ENCODE measurements at regions not wholly inside any gene's neighbourhood (a gene's known extent, or its start where the extent isn't known, plus 50 kb on each side); places are given as distances from the start of the nearest gene placed in this dataset.
"Not testable (repeated sequence)": the region's sequence is repeated elsewhere in the genome, so short reads cannot be mapped to it uniquely, and the experiment has no call there.

DNA sequence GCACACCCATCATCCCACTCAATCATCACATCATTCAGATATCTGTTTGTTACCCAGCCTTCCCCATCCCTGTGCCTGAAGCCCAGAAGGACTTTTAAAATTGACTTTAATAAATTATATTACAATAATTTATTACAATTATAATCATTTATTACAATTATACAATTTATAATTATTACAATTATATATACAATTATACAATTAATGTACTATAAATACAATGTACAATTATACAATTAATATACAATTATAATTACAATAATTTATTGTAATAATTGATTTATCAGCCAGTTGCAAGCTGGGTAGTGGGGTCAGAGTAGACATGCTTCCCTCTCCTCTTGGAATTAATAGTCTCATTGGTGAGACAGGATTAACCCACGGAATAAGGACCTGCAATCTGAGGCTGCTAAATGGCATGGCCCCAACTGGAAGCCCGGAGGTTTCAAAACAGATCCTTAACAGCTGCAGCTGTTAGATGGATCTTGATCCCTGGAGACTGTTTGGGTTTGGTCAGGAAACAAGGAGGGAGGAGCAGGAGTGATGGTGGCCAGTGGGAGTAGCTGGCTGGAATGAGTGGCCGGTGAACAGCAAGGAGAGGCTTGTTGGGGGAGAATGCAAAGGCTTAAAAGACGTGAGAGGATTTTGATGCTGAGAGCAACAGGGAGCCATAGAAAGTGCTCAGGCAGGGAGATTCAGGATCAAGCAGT, 402.8 kb upstream of the PODXL start:
- no peak for DNase-seq

DNA sequence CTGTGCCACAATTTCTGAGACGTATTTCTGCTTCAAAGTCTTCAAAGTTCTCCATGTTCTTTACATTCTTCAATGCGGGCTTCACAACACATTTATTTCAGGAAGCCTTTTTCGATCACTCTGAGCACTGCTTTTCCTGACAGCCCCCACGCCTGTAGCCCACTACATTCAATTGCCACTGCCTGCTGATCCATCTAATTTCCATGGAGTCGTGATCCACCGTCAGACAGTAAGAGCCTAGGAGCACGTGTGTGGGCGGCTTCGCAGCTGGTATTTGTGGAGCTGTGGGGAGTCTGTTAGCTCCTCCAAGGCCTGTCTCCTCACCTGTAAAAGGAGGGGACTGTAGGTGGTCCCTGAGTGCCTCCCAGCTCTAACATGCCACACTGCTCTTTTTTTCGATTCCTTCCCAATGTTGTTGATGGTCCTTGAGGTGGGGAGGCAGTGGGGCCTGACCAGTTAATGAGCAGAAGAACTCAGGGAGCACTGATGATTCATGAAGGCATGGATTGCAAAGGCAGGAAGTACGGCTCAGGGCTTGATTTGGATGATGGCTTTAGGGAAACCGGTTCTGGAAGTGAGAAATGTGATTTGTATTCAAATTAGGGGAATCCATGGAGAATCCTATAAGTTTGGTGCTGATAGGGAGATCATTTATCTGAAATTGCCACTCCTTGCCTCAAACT, 401.1 kb upstream of the PODXL start:
- no peak for DNase-seq

DNA sequence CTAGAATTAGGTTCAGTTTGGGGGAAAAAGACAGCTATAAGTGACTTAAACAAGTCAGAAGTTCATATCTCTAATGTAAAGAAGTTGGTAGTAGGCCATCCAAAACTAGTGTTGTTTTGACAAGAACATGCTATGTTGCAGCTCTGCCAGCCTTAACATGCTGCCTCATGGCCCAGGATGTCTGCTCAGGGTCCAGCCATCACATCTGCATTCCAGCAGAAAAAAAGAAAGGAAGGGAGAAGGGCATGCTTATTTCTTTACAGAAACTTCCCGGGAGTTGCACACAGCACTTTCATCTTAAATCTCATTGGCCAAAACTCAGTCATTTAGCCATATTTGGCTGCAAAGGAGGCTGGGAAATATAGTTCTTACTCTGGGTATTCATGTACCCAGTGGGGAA, 400.4 kb upstream of the PODXL start:
- DNase-seq = no peak

- no peak for DNase-seq
Observed at GRCh38 chr7:131955679-131956078, 399.3 kb upstream of the PODXL start.

GRCh38 chr7:131953184-131953583, 396.8 kb upstream of the PODXL start:
- no peak for DNase-seq

GRCh38 chr7:131952365-131952764, 395.9 kb upstream of the PODXL start:
- DNase-seq = no peak

DNA sequence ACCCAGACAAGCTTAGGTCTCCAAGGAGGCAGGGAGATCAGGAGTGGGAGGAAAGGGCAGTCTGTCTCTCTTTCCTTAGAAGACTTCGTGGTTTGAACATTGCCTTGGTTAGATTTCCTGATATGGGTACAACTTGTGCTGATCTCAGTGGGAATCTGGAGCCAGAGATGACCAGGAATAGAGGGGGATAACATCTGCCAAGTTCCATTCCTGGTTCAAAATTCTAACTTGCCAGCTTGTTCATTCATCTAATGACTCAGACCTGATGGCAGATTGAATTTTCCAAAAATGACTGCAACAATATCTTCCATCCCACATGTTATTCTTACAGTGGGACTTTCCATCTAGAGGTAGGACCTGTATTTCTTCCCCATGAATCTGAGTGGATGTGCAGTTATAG, 394.3 kb upstream of the PODXL start:
- DNase-seq = peak; percentile 8 to 72

DNA sequence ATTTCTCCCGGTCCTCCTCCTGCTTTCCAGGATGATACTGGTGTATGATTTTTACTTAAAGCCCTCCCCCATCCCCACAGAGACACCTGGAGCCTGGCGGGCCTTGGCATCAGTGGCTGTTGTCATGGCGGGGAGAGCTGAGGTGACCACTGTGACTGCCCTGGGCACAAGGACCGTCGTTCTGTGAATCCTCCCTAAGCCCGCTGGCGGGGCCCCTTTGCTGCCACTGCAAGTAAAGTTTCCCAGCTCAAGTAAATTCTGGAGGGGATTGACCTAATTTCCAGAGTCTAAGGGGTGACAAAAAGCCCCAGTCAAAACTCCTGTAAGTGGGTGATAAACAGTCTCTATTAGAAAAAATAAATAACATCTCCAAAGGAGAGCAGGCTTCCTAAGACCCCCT, 393.2 kb upstream of the PODXL start:
- no peak for DNase-seq

GRCh38 chr7:131948434-131949053, 392.1 kb upstream of the PODXL start:
- no peak for DNase-seq

GRCh38 chr7:131947661-131948060, 391.2 kb upstream of the PODXL start:
- DNase-seq = no peak

DNA sequence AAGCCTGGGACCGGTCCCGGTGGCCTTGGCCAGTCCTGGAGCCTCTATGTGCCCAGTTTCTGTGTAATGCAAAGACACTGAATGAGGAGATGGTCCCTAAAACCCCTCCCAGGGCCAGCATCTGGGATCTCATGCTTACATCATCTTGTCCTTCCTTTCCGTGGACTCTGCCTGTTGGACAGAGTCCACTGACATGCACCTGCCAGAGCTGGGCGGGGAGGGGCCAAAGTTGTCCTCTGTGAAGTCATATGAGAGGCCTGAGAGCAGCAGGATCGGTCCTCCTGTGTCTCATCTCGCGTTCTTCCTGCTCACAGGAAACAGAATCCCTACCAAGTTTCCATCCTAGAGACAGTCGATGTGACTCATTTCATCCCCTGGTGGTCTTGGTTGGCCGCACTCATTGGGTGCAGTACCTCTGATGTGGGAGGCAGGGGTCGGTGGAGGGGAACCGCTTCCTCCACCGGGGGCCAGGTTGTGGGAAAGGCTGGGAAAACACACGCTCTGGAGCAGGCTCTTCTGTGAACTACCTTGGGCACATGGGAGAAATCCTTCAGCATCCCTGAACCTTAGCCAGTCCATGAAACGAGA, 389.6 kb upstream of the PODXL start:
- DNase-seq = no peak

- peak in 1 of 2 experiments; percentile 74 for DNase-seq
Observed at GRCh38 chr7:131945313-131945911, 389.0 kb upstream of the PODXL start.

DNA sequence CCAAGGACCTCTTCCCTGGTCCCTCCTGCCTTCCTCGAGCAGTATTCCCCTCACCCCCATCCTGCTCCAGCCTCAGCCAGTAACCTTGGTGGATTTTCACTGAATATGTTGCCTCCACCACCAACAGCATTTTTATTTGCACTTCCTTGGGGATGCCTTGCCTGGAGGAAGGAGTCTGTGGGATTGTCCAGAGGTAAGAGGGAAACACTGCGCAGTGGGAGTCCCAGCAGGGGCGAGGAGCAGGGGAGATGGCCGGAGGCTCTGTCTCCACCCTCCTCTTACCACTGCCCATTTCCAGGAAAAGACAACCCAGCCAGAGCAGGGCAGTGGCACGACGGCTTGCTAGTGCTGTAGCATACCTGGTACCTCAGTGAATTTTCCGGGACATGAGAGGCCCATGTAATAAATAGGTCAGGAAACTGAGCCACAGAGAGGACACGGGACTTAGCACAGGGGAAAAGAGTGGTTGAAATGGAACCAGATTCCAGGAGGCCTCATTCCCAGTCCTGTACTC, 388.2 kb upstream of the PODXL start:
- no peak for DNase-seq

DNA sequence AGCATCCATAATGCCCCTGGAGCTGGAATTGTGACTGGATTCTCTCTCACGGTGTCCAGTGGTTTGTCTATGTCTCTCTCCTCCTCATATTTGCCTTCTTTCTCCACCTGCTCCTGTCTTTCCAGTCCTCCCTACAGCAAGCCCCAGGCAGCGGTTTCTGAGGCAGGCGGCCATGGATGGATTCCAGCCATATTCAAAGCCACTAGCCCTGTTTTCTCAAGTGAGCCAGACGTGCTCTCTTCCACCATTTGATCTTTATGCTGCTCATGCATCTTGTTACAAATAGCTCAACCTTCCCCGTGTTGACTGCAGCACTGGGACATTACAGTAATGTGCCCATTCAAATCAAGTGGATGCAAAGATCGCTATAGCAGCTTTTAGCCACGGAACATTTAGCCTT, 387.2 kb upstream of the PODXL start:
- DNase-seq = no peak

- DNase-seq = no peak
Observed at GRCh38 chr7:131943211-131943610, 386.8 kb upstream of the PODXL start.

DNA sequence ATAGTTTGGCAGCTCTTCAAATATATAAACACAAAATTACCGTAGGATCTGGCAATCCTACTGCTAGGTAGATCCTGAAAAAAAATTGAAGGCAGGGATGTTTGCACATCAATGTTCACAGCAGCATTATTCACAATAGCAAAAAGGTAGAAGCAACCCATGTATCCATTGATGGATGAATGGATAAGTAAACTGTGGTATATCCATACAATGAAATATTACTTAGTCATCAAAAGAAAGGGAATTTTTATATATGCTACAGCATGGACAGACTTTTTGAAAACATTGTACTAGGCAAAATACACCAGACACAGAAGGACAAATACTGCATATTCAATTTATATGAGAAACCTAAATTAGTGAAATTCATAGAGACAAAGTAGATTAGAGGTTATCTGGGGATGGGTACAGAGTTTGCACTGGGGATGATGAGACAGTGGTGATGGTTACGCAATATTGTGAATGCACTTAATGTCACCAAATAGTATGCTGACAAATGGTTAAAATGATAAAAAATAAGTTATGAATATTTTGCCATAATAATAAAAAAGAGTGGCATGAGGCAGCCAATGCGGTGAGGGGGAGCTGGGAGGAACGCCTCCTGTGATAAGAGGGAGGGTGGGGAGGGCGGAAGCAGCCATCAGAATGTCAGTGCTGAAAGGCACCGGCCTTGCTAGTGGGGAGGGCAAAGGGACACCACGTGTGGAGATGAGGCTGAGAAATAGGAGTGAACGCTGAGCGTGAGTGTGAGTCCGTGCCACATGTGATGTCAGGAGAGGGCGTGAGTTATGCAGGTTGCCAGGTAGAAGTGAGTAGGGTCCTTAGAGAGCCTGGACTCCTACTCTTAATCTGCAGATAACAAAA, 386.1 kb upstream of the PODXL start:
- DNase-seq = no peak

GRCh38 chr7:131941291-131941690, 384.9 kb upstream of the PODXL start:
- no peak for DNase-seq

GRCh38 chr7:131940621-131941165, 384.3 kb upstream of the PODXL start:
- no peak for DNase-seq

GRCh38 chr7:131938788-131939187, 382.4 kb upstream of the PODXL start:
- not testable (repeated sequence) for DNase-seq

DNA sequence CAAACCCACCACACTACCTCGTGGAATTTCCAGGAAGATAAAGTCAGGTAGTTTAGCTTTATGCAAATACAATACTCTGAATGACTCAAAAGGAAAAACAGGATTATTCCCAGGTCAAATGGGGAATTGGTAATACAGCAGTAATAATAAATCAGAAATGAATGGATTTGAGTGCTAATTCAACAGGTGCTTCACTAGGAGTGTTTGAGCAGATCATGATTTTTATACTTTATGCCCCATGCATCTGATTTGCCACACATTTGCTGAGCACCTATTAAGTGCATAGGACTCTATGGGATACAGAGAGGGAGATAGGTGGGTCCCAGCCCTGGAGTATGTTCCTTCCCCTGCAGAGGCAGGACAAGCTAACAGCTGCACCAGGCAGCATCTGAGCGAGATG, 381.4 kb upstream of the PODXL start:
- DNase-seq = no peak

DNA sequence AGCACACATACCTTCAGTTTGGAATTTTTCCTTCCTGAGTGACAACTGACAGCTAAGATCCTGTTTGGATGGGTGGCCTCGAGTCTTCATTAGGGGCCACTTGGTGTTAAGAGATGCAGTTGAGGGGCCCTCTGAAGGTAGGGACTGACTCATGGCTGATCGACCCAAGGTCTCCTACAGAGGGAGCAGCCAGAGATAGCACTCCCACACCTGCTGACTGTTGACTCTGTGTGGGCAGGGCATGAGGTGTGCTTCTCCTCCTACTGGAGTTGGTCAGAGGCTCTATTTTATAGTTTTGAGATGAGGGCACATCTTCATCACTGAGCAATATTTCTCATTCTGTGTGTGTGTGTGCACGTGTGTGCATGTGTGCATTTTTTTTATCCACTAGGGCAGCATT, 378.8 kb upstream of the PODXL start:
- DNase-seq = no peak

DNA sequence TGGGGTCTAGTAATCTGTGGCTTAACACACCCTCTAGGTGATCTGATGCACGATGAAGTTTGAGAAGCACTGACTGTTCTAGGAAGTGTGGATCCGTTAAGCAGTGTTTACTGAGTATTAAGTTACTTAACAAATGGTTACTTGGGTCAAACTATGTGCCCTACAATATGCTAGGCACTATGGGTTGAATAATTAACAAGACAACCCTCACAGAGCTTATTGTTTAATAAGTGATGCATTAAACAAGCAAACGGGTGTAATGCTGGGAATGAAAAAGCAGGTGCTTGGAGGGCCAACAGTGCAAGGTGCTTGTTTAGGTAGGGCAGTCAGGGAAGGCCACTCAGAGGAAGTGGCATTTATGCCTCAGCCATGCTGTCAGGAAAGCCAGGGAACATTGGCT, 378.0 kb upstream of the PODXL start:
- DNase-seq = no peak
